Endothelial cell of umbilical vein (primary cell): ENCODE measurements at regions not wholly inside any gene's neighbourhood (a gene's known extent, or its start where the extent isn't known, plus 50 kb on each side); places are given as distances from the start of the nearest gene placed in this dataset.

Source experiments
- BruUV-seq: library from RNA; stranded (reverse); fragments of 400-500 nt; replicated peaks from 2 replicates; lab custom pipeline; 2021; lab: Mats Ljungman, UMichigan
- CTCF ChIA-PET: fragments of 300-600, 350-600 bp; sonication (Branson Sonifier 250); formaldehyde crosslinking; loops from one replicate; lab custom pipeline; 2021; ENCODE audit warnings: antibody characterized with exemption, inconsistent platforms; lab: Charles Lee
- POLR2A ChIA-PET: fragments of 300-600, 350-600 bp; sonication (Branson Sonifier 250); formaldehyde crosslinking; loops from one replicate; lab custom pipeline; 2021; ENCODE audit warnings: antibody characterized with exemption, inconsistent platforms; lab: Charles Lee
- DNase-seq: peaks from one replicate; pipeline ENCODE4 v3.0.0-alpha.2; 2011; ENCODE audit warnings: low read depth, low spot score
- FAIRE-seq: peaks from 2 replicates; lab custom pipeline; 2011; peaks lifted over from hg19 to GRCh38; lab: Jason Lieb, UNC
- H2AFZ ChIP-seq: 2 replicates; pipeline ENCODE4 v1.6.0; 2012; ENCODE audit warnings: low read depth, low read length, control low read depth, inconsistent platforms
- H3K27ac ChIP-seq: 2 replicates; pipeline ENCODE4 v1.5.1; 2011; ENCODE audit warnings: low read depth, mild to moderate bottlenecking, control low read depth, low read length, moderate library complexity; ENCODE audit not compliant: insufficient read depth
- H3K27me3 ChIP-seq, 2 experiments: 2 replicates each; pipeline versions ENCODE4 v1.6.0 to v1.6.1; 2011; ENCODE audit warnings: low read length in 2 of 2, mixed read lengths in 1 of 2; ENCODE audit not compliant: control insufficient read depth in 2 of 2, insufficient read depth in 2 of 2
- H3K36me3 ChIP-seq, 2 experiments: 2 replicates in 1 of 2; 3 replicates in 1 of 2; pipeline ENCODE4 v1.5.1; 2011; ENCODE audit warnings: low read length in 2 of 2, mild to moderate bottlenecking in 1 of 2, moderate library complexity in 1 of 2; ENCODE audit not compliant: control insufficient read depth in 2 of 2, insufficient read depth in 2 of 2; ENCODE audit errors: extremely low read depth in 1 of 2
- H3K4me1 ChIP-seq: 3 replicates; pipeline ENCODE4 v1.5.1; 2011; ENCODE audit warnings: mild to moderate bottlenecking, low read length; ENCODE audit not compliant: control insufficient read depth, insufficient read depth; ENCODE audit errors: extremely low read depth
- H3K4me2 ChIP-seq: 2 replicates; pipeline ENCODE4 v1.6.1; 2011; ENCODE audit warnings: low read length, control low read depth, mixed read lengths; ENCODE audit not compliant: insufficient read depth
- H3K4me3 ChIP-seq, 3 experiments: fragments of 200-600 bp in 1 of 3; sonication (generic), shearing (Covaris generic) in 1 of 3; replicated peaks in 1 of 3; 2 replicates each; pipeline ENCODE4 v1.5.1; 2011 to 2016; ENCODE audit warnings: control low read depth in 3 of 3, low read length in 3 of 3, mild to moderate bottlenecking in 2 of 3, inconsistent platforms in 1 of 3, low read depth in 1 of 3, moderate library complexity in 1 of 3; ENCODE audit not compliant: insufficient read depth in 1 of 3
- H3K79me2 ChIP-seq: 2 replicates; pipeline ENCODE4 v1.6.0; 2012; ENCODE audit warnings: low read length, inconsistent platforms; ENCODE audit not compliant: control insufficient read depth, insufficient read depth
- H3K9ac ChIP-seq: replicated peaks from 2 replicates; pipeline ENCODE3; 2011; ENCODE audit warnings: low read length, control low read depth; ENCODE audit not compliant: insufficient read depth; ENCODE audit errors: extremely low read depth
- H3K9me1 ChIP-seq: replicated peaks from 3 replicates; pipeline ENCODE4 v1.6.0; 2011; ENCODE audit warnings: mild to moderate bottlenecking, low read length; ENCODE audit not compliant: control insufficient read depth, insufficient read depth; ENCODE audit errors: extremely low read depth
- H3K9me3 ChIP-seq: replicated peaks from 2 replicates; pipeline ENCODE4 v1.5.1; 2012; ENCODE audit warnings: low read length, inconsistent platforms; ENCODE audit not compliant: control insufficient read depth, insufficient read depth
- H4K20me1 ChIP-seq: replicated peaks from 2 replicates; pipeline ENCODE3; 2011; ENCODE audit warnings: mild to moderate bottlenecking, low read length; ENCODE audit not compliant: control insufficient read depth, insufficient read depth; ENCODE audit errors: extremely low read depth
- CTCF ChIP-seq, 2 donors: IDR thresholded peaks; 1 replicate in 1 of 2; 2 replicates in 1 of 2; pipeline ENCODE4 v1.5.1; 2011; ENCODE audit warnings: low read length in 2 of 2, mild to moderate bottlenecking in 2 of 2, moderate library complexity in 2 of 2, control low read depth in 1 of 2, inconsistent platforms in 1 of 2, low read depth in 1 of 2; ENCODE audit not compliant: insufficient read depth in 1 of 2; ENCODE audit errors: extremely low read depth in 1 of 2
- EZH2 ChIP-seq: IDR thresholded peaks from 2 replicates; pipeline ENCODE4 v1.6.1; 2012; ENCODE audit warnings: borderline replicate concordance, low read depth, mild to moderate bottlenecking, moderate library complexity, low read length, inconsistent platforms; ENCODE audit not compliant: severe bottlenecking
- FOS ChIP-seq: IDR thresholded peaks from 2 replicates; pipeline ENCODE4 v1.6.1; 2011; ENCODE audit warnings: mild to moderate bottlenecking, low read length, moderate library complexity, borderline replicate concordance; ENCODE audit not compliant: insufficient read depth
- GATA2 ChIP-seq: IDR thresholded peaks from 2 replicates; pipeline ENCODE4 v1.7.0; 2011; ENCODE audit warnings: low read depth, mild to moderate bottlenecking, moderate library complexity, mixed read lengths, low read length; ENCODE audit not compliant: insufficient read length, insufficient read depth
- JUN ChIP-seq: IDR thresholded peaks from 2 replicates; pipeline ENCODE4 v1.6.1; 2011; ENCODE audit warnings: borderline replicate concordance, low read depth; ENCODE audit not compliant: insufficient read length, insufficient read depth
- MAX ChIP-seq: IDR thresholded peaks from 2 replicates; pipeline ENCODE4 v1.6.1; 2011; ENCODE audit not compliant: insufficient read depth, insufficient read length
- MYC ChIP-seq: IDR thresholded peaks from one replicate; pipeline ENCODE4 v1.6.1; 2011; ENCODE audit warnings: mild to moderate bottlenecking, low read depth, low read length
- POLR2A ChIP-seq: IDR thresholded peaks from 2 replicates; pipeline ENCODE4 v1.6.1; 2012; ENCODE audit warnings: low read depth, mild to moderate bottlenecking, control low read depth, low read length
- POLR2AphosphoS5 ChIP-seq: IDR thresholded peaks from 2 replicates; pipeline ENCODE4 v1.6.1; 2012; ENCODE audit warnings: low read depth, mild to moderate bottlenecking, control low read depth, low read length, moderate library complexity; ENCODE audit not compliant: insufficient read depth
- dilution Hi-C: fragments of 300-500 bp; cut with MboI; formaldehyde crosslinking; loops from one replicate; pipeline ENCODE4 v1.15.0; 2019; ENCODE audit warnings: low sequenced_read_pairs; ENCODE audit not compliant: extremely low pct_ligation_motif_present
- intact Hi-C: fragments of 100-400 bp; cut with micrococcal nuclease; formaldehyde crosslinking; loops from one replicate; pipeline ENCODE4 v1.10.0; 2022

GRCh38 chr3:30443756-30444673 is 162.4 kb upstream of the TGFBR2 start:
- intact Hi-C loops, result no loop called here
- FAIRE-seq (no peak), DNase-seq (peak; percentile 31)
- no peaks in the 10 kb centered on the region for H4K20me1 ChIP-seq
- H3K4me2 ChIP-seq, result no peak overlapping the region
- no peaks in the 10 kb centered on the region for H3K27me3 ChIP-seq
- dilution Hi-C loops, result no loop called here
- ChIA-PET POLR2A (no interaction called here), CTCF (interaction anchor here (0.6 kb wide), 1 partner anchor 10 kb away, joined by 3 read pairs; no protein-coding TSS in a partner anchor)
- no peak overlapping the region for H3K27ac ChIP-seq
- no peak overlapping the region for H3K9ac ChIP-seq
- peaks cover 4% of the 10 kb centered on the region for H3K4me1 ChIP-seq
- no peak overlapping the region for H2AFZ ChIP-seq
- no peak overlapping the region for H3K4me3 ChIP-seq
- H3K9me1 ChIP-seq, result no peaks in the 10 kb centered on the region
- TF ChIP-seq MAX, result no peak
- no peak for TF ChIP-seq EZH2
- TF ChIP-seq POLR2AphosphoS5, result no peak
- no peak for TF ChIP-seq GATA2
- TF ChIP-seq FOS, result no peak
- TF ChIP-seq POLR2A, result no peak
- TF ChIP-seq CTCF (IDR thresholded peaks at IDR 0.05; ENCODE audit: extremely low read depth in 1 of 2, insufficient read depth in 1 of 2, low read depth in 1 of 2, low read length in 2 of 2), result no peak
- TF ChIP-seq MYC, result no peak
- TF ChIP-seq JUN, result no peak
- BruUV-seq, result no TSS peak
- no peaks in the 10 kb centered on the region for H3K36me3 ChIP-seq
- no peaks in the 10 kb centered on the region for H3K79me2 ChIP-seq
- no peaks in the 10 kb centered on the region for H3K9me3 ChIP-seq
